ENCODE measurements at regions not wholly inside any gene's neighbourhood (a gene's known extent, or its start where the extent isn't known, plus 50 kb on each side); places are given as distances from the start of the nearest gene placed in this dataset.

GRCh38 chr16:80025236-80025635 lies 424.7 kb upstream of the MAF start:
- Mint-ChIP-seq H3K9me3 (ENCODE audit: unreplicated experiment) (no peaks in the 10 kb centered on the region), H3K4me1 (ENCODE audit: low read depth, unreplicated experiment) (peaks cover 27% of the 10 kb centered on the region), H3K36me3 (ENCODE audit: insufficient read depth, unreplicated experiment) (no peaks in the 10 kb centered on the region), H3K27ac (ENCODE audit: unreplicated experiment) (no peak overlapping the region), H3K27me3 (ENCODE audit: insufficient read depth, unreplicated experiment) (no peaks in the 10 kb centered on the region), H3K4me3 (ENCODE audit: unreplicated experiment) (no peak overlapping the region)
- H3K27me3 ChIP-seq (replicated peaks; ENCODE audit: control insufficient read depth, insufficient read depth, low read length), result no peaks in the 10 kb centered on the region
- no peaks in the 10 kb centered on the region for H3K9me3 ChIP-seq
- peaks cover 17% of the 10 kb centered on the region for H3K4me1 ChIP-seq
- no peak for TF ChIP-seq CTCF (IDR thresholded peaks at IDR 0.05; ENCODE audit: insufficient read depth in 1 of 2, low read depth in 1 of 2, low read length in 1 of 2, severe bottlenecking in 1 of 2, unreplicated experiment in 1 of 2)
- no TSS peak for BruUV-seq (replicated peaks)
- H3K36me3 ChIP-seq (ENCODE audit: control insufficient read depth, insufficient read depth, low read length), result no peaks in the 10 kb centered on the region; the same call in 1 of the 2 replicates
- CTCF ChIA-PET, result no interaction called here
- H3K4me3 ChIP-seq (ENCODE audit: low read depth, low read length), result no peak overlapping the region
- intact Hi-C loops (cut with micrococcal nuclease; ENCODE audit: unreplicated experiment), result no loop called here
- no peak for DNase-seq
- POLR2A ChIA-PET, result no interaction called here

- H3K36me3 Mint-ChIP-seq (ENCODE audit: insufficient read depth, unreplicated experiment), result no peaks in the 10 kb centered on the region
- H3K27me3 ChIP-seq (replicated peaks; ENCODE audit: control insufficient read depth, insufficient read depth, low read length), result no peaks in the 10 kb centered on the region
- BruUV-seq (replicated peaks), result no TSS peak
- no peak overlapping the region for H3K4me3 Mint-ChIP-seq (ENCODE audit: unreplicated experiment)
- H3K9me3 Mint-ChIP-seq (ENCODE audit: unreplicated experiment), result no peaks in the 10 kb centered on the region
- H3K4me1 ChIP-seq, result peaks cover 17% of the 10 kb centered on the region
- ChIA-PET CTCF (no interaction called here), POLR2A (no interaction called here)
- peaks cover 27% of the 10 kb centered on the region for H3K4me1 Mint-ChIP-seq (ENCODE audit: low read depth, unreplicated experiment)
- H3K27me3 Mint-ChIP-seq (ENCODE audit: insufficient read depth, unreplicated experiment), result no peaks in the 10 kb centered on the region
- no peaks in the 10 kb centered on the region for H3K9me3 ChIP-seq
- intact Hi-C loops (cut with micrococcal nuclease; ENCODE audit: unreplicated experiment), result loop anchor here (1.0 kb wide), 1 partner anchor 17 kb away; no protein-coding TSS in a partner anchor
- no peak for DNase-seq
- H3K36me3 ChIP-seq (ENCODE audit: control insufficient read depth, insufficient read depth, low read length), result no peaks in the 10 kb centered on the region; the same call in 1 of the 2 replicates
- no peak for TF ChIP-seq CTCF (IDR thresholded peaks at IDR 0.05; ENCODE audit: insufficient read depth in 1 of 2, low read depth in 1 of 2, low read length in 1 of 2, severe bottlenecking in 1 of 2, unreplicated experiment in 1 of 2)
- H3K27ac Mint-ChIP-seq (ENCODE audit: unreplicated experiment), result no peak overlapping the region
- H3K4me3 ChIP-seq (ENCODE audit: low read depth, low read length), result no peak overlapping the region
Observed at GRCh38 chr16:80024443-80024842, 423.9 kb upstream of the MAF start.

DNA sequence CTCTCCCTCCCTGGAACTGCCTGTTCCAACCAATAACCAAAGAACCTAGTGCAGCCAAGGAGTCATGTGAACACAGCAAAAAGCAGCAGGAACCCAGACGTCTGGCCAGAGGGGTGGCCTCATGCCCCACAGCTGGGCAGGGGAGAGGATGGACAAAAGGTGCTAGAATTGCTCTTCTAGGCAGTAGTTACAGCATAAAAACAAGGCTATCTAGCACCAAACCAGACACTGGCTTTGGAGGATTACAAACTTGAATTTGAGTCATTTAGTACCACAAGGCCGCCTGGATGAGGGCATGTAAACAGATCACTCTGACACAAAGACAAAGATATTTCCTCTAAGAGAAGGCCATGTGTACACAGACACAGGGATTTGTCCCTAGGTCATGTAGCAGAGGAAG lies 423.3 kb upstream of the MAF start:
- no peak for TF ChIP-seq CTCF (IDR thresholded peaks at IDR 0.05; ENCODE audit: insufficient read depth in 1 of 2, low read depth in 1 of 2, low read length in 1 of 2, severe bottlenecking in 1 of 2, unreplicated experiment in 1 of 2)
- peak in 1 of 2 experiments; percentile 11 for DNase-seq
- no peaks in the 10 kb centered on the region for H3K9me3 ChIP-seq
- POLR2A ChIA-PET, result no interaction called here
- H3K36me3 ChIP-seq (ENCODE audit: control insufficient read depth, insufficient read depth, low read length), result no peaks in the 10 kb centered on the region; the same call in 1 of the 2 replicates
- Mint-ChIP-seq H3K4me3 (ENCODE audit: unreplicated experiment) (no peak overlapping the region), H3K9me3 (ENCODE audit: unreplicated experiment) (no peaks in the 10 kb centered on the region), H3K4me1 (ENCODE audit: low read depth, unreplicated experiment) (peaks cover 27% of the 10 kb centered on the region), H3K27ac (ENCODE audit: unreplicated experiment) (no peak overlapping the region), H3K36me3 (ENCODE audit: insufficient read depth, unreplicated experiment) (no peaks in the 10 kb centered on the region), H3K27me3 (ENCODE audit: insufficient read depth, unreplicated experiment) (no peaks in the 10 kb centered on the region)
- no peaks in the 10 kb centered on the region for H3K27me3 ChIP-seq (replicated peaks; ENCODE audit: control insufficient read depth, insufficient read depth, low read length)
- BruUV-seq (replicated peaks), result no TSS peak
- intact Hi-C loops (cut with micrococcal nuclease; ENCODE audit: unreplicated experiment), result loop anchor here (1.0 kb wide), 1 partner anchor 17 kb away; no protein-coding TSS in a partner anchor
- CTCF ChIA-PET, result no interaction called here
- peaks cover 17% of the 10 kb centered on the region for H3K4me1 ChIP-seq
- no peak overlapping the region for H3K4me3 ChIP-seq (ENCODE audit: low read depth, low read length)

All from Caco-2 (cell line).